ENCODE measurements at regions not wholly inside any gene's neighbourhood (a gene's known extent, or its start where the extent isn't known, plus 50 kb on each side); places are given as distances from the start of the nearest gene placed in this dataset.

DNA sequence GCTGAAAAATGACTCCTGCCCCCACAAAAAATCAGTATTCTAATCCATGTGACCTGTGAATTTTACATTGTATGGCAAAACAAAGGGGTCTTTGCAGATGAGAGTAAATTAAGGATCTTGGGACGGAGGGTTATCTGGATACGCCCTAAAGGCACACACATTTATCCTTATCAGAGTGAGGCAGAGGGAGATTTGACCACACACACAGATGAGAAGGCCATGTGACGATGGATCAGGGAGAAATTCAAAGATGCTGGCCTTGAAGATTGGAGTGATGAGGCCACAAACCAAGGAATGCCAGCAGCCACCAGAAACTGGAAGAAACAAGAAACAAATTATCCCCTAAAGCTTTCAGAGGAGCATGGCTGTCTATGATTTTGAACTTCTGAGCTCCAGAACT lies 288.5 kb downstream of the XXYLT1 start:
- DNase-seq = no peak

DNA sequence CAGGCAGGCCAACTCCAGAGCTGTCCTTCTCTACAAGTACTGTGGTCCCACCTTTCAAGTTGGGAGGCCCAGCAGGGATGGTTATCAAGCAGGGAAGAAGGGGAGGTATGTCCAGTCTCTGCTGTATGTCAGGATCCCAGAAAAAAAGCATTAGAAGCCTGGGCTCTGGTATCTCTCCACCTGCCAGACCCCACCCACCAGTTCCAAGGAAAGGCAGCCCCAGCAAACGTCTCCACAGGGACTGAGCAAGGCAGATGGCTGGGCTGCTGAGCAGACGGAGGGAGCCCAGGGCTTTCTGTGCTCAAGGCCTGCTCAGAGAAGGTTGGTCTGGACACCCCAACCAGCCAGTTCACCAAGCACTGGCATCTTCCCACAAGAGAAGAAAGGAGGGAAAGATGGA lies 287.8 kb downstream of the XXYLT1 start:
- no peak for DNase-seq

DNA sequence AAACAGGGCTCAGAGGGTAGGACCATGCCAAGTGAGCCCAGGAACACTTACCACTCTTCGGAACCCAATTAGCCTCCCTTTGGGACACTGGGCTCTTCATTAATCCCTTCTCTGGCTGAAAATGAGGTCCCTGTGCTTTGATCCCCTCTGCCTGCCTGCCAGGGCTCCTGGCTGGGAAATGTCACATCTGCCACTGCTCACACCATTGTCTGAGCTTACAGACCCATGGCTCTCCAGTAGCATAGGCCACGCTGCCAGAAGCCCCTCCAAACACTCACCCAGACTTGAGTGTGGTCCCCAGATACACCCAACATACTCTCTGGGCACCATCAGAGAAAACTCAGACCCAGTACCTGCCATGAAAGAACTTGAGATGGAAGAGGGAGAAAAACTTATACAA lies 287.3 kb downstream of the XXYLT1 start:
- DNase-seq = no peak

DNA sequence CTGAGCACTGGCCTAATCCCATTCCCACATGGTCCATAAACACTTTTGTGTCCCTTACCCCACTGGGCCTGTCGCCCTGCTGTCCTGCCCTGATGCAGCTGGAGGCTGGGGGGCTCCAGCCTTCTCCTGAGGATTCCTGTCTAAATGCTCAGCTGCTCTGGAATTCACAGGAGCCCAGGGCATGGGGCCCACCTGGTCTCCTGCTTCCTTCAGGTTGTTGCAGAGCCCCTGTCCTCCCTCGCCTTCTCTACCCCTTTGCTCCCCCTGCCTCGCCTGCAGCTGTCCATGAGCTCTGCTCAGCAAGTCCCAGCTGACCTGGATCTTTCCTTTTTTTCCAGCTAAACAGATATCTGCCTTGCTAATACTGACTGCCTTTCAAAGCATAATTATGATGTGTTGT lies 286.9 kb downstream of the XXYLT1 start:
- DNase-seq = no peak

DNA sequence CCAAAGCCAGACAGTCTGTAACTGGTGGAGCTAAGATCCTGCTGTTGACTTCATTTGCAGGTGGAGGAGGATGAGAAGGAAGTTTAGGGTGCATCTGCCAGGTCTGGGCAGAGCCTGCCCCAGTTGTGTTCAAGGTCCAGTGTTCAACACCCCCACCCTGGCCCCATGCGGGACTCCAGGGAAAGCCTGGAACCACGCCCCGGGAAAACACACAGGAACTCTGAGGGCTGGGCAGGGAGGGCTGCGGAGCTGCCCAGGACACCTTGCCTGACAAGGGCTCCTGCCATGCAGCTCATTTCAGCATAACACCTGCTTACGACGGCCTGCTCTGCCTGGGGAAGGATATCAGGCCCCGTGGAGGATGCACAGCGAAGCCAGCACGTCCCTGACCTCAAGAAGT lies 286.3 kb downstream of the XXYLT1 start:
- no peak for DNase-seq

DNA sequence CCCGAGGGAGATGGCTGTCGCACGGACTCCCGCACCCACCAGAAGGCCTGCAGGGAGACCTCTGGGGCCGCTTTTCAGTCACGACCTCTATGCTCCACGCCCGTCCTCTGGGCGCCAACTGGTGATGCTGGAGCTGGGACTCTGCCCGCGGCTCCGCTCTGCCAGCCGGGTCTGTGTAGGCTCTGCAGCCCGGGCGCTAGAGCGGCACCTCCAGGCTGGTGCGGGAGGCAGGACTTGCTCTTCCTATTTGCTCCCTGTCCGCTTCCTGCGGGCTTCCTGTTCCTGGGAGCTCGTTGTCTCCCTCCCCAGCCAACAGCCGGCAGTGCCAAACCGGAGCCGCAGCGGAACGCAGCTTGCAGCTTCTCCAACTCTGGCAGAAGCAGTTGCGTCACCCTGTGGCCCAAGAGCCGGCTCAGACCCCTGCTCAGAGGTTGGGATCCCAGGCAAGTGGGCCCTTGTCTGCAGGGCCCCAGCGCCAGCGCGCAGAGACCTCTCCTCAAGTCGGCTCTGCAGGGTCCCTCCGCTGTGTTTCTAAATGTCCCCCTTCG lies 285.9 kb downstream of the XXYLT1 start:
- no peak for DNase-seq

DNA sequence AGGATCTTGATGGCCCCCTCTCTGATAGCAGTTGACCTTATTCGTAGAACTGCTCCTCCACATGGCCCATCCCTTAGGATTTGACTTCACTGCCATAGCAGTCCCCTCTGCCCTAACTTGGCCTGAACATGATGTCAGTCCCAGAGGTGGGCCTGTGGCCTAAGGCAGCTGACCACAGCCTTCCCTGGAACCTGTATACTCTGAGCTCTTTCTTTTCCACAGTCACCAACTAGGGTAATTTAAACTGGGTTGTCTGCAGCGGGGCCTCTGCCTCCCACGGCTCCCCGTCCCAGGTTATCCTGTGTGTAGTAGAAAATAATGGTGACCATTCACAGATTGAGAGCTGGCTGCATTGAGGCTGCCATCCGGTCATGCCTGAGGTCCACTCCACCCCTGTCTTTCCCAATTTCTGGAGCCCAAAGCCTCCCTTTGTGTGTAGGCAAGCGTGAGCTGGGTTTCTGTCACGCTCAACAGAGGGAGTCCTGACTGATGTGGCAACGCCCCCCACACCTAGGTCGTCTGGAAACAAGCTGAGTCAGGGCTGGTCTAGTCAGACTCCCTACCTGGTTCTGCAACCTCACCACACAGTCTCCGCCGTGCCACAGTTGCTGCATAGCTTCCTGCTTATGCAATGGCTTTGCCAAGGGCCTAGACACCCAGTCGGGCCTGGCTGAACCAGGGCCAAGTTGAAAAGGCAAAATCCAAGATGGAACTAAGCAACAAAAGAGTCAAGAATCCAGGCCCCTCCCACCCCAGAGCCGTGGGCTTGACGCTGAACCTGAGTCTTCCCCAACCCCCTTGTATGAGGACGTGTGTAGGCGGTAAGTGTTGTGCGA lies 284.5 kb downstream of the XXYLT1 start:
- DNase-seq = peak; percentile 79

DNA sequence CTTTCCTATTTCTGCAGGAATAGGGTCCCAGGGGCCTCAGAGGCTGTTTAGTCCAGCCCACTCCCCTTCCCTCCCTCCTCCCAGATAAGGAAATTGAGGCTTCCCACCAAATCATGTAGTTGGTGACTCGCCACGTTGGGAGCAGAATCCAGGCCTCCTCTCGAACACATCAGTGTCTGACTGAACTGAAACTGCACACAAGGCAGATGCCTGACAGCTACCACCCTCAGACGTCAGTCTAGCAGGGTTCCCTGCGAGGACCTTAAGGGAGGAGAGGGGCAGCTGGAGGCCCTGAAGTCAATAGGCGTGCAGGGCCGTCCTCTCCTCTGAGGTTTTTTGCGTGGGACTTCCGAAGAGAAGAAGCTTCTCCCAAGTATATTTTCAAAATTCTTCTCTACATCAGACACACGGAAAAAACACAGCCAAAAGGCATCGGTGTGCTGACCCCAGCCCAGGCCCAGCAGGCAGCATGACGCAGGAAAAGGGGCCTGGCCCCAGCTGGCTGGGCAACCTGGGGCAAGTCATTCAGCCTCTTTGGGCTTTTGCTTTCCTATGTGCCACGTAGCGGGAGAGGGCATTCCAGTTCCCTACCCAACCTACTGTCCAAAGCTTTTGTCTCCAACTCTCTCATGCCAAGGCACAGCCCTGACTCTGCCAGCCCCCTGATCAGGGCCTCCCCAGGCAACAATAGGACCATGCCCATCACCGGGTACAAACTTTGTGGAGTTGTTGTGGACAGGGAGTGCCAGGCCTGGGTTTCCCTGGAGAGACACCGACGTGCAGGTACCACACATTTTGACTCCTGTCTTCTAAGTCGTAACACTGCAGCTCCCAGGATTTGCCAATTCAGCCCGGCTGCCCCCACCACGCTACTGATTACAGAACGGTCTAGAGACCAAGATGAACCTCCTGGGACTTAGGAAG lies 283.1 kb downstream of the XXYLT1 start:
- no peak for DNase-seq

DNA sequence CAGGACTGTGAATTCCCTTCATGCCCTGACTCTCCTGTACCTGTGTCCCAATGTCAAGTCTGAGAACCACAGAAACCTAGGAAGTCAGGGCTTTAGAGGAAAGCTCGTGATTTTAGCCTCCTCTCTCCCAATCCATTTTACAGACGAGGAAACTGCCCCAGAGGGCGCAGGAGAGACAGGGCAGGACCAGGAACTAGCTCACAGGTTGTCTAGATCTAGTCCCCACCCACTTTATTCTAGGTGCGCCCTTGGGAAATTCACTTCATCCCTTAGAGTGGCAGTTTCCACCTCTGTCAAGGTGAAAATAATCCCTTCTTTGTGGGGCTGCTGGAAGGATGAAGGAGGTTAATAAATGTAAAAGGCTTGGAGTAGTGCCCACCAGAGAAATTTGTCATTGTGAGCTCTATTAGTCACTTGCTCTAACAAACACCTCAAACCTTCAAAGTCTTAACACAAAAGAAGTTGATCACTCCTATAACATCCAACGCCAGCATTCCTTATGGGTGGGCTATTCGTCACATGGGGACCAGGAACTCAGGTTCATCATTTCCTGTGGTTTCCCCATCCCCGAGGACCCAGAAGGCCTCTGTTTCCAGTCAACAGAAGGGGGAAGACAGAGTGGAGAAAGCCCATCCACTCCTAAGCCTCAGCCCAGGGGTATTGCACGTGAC lies 282.3 kb downstream of the XXYLT1 start:
- no peak for DNase-seq

DNA sequence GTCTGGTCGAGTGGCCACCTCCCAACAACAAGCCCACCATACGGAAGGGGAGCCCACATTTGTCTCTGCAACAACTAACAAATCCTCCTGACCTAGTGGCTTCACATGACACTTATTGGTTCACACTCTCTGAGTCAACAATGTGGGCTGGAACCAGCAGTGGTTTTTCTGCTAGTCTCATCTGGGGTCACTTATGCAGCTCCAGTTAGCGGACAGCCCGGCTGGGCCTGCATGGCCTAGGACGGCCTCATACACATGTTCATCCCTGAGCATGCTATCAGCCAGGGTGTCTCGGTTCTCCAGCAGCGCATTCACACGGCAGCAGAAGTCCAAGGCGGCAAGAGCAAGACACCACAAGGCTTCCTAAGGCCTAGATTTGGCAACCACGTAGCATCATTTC lies 281.7 kb downstream of the XXYLT1 start:
- no peak for DNase-seq

DNA sequence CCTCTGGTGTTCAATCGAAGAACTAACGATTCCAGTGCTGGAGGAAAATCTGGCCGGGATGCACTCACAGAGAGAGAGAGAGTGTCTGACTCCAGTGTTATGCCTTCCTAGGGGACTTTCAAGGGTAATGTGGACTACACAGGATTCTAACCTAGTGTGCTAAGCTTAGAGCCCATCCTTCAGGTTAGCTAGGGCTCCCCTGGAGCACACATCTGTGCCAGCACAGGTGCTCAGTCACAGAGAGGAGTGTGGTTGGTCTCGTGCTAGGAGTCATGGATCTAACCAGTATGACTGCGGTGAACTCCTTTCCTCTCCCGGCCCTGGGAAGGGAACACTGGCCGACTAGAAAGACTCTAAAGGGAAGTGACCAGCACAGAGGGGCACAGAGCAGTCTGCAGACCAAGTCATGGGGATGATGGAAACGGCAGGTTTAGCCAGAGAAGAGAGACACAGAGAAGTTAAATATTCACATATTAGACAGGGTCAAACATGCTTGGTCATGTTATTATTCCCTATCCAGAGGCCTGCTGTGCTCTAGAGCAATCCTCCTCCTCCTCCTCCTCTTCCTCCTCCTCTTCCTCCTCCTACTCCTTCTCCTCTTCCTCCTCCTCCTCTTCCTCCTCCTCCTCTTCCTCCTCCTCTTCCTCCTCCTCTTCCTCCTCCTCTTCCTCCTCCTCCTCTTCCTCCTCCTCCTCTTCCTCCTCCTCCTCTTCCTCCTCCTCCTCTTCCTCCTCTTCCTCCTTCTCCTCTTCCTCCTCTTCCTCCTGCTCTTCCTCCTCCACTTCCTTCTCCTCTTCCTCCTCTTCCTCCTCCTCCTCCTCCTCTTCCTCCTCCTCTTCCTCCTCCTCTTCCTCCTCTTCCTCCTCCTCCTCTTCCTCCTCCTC lies 280.3 kb downstream of the XXYLT1 start:
- no peak for DNase-seq

DNA sequence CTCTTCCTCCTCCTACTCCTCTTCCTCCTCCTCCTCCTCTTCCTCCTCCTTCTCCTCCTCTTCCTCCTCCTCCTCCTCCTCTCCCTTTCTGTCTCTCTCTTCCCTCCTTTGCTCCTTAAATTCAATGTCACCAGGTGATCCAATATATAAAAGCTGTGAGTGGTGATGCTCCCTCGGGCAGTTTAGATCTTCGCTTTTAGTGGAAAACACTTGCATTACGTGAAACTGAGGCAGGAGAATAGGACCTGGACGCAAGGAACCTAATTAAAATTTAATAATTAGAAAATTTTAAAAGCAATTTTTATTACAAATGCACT lies 279.7 kb downstream of the XXYLT1 start:
- DNase-seq = no peak

DNA sequence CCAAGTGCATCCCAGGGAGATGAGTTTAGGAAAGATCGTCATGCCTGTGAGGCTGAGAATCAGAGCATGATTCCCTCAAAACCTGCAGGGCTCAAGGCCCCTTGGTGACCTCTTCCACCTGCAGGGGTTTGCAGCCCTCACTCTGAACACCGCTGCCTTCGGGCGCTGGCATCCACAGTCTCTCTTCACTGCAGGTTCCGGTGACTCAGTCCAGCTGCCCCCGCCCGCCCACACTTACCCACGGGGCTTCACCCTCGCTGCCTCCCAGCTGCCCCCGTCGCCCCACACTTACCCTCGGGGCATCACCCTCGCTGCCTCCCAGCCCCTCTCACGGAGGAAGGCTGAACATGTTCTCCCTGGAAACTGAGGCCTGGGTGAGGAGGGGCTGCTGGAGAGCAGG lies 277.1 kb downstream of the XXYLT1 start:
- DNase-seq = no peak

DNA sequence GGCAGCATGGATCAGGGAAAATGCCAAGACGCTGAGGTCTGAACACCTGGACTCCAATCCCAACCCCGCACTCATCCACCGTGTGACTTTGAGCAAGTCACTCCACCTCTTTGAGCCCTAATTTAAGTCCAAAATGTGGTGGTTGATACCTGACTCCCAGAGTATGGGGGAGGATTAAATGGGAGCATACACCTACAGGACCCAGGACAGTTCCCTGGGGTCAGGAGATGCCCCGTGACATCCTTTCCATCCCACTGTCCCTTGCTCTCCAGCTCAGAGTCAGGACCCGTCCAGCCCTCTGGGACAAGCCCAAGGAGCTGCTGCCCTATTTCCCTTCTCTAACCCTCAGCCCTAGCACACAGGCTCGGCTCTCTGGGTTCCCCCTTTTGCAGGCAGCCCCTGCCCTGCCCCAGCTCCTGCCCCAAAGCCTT lies 276.4 kb downstream of the XXYLT1 start:
- no peak for DNase-seq

DNA sequence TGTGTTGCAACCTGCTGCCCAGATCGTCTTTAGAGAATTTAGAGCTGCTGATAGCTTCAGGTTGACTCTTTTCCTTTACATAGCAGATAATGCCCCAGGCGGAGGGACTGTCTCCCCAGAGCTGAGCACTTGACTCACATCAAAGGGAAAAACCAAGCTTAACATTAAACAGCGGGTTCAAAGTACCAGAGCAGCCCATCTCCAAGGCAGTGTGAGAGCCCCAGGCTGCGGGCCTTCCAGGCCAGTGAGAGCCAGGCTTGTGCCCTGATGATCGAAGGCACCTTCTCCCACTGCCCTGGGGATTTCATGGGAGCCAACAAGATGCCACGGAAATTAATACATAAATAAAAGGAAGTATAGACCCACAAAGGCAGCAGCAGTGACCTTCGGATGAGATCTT lies 275.6 kb downstream of the XXYLT1 start:
- DNase-seq = no peak

DNA sequence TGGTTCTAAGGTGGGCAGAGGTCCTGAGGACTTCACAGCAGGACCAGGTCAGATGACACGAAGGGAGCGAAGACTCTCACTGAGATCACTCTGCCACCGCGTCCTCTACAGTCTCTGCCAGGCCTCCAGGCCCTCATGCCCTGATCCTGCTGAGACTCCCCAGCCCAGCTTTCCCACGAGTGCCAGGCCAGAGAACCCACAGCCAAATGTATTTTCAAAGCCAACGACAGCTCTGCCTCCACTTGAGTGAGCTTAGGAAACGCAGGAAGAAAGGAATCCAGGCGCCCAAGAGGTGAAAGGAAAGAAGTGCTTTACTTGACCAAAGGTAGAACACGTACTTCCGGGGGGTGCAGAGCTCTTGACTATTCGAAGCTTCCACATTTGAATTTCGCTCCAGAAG lies 275.0 kb downstream of the XXYLT1 start:
- DNase-seq = no peak

DNA sequence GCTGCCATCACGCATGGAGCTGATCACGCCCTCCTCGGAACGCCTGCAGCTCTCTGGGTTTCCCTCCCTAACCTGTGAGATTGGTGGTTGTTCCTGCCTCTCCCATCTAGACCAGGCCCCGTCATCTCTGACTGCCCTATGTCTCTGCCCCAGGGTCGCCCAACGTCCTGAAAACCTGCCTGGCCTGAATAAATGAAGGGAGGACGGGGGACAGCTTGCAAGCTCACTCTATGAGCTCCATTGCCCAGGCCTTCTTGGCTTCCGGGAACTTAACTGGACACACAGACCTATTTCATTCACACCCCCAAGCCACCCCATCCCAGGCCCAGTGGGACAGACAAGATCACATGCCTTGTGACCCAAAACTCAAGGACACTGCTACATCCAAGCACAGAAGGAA lies 274.2 kb downstream of the XXYLT1 start:
- no peak for DNase-seq

DNA sequence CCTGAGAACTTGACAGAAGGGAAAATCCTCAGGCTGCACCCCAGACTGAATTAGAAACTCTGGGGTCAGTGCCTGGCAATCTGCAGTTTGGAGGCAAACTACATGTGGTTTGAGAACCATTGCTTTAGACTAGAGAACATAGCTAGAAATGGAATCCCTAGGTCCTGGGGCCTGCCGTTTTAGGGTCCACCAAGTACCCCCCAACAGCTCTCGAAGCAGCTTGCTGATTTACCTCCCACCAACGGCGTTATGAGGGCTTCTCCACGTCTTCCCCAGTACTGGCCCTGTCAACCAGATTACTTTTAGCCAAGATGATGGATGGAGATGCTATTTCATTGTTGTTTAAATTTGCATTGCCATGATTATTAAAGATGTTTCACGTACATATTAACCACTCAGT lies 272.5 kb downstream of the XXYLT1 start:
- DNase-seq = no peak

DNA sequence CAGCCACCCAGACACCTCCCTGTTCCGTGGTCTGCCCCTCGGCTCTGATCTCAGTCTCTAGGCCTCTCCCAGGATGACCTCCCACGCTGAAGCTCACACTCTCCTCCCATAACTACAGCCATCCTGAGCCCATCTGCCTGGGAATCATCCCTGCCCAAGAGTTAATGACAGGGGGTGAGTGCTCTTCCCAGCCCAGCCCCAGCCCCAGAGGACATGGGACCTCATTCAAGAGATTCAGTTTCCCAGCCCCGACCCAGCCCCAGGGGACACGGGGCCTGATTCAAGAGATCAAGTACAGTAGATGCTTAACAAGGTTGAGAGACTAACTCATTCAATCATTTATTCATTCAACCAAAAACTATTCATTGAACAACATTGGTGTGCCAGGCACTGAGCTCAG lies 272.0 kb downstream of the XXYLT1 start:
- no peak for DNase-seq

DNA sequence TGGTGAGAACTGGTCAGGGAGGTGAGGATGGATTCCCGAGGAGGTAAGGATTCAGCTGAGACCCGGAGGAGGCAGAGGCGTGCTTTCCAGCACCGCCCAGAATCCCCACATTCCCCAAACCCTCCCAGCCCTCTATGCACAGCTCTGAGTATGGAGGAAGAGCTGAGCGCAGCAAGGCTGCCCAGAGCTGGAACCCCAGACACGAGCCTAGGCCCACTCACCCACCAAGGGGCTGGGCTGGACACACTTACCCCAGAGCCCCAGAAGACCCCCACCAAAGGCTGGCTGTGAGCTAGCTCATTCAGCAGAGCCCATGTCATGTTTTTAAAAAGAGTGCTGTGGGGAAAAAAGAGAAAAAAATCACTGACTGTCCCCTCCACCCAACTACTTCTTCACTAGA lies 271.5 kb downstream of the XXYLT1 start:
- no peak for DNase-seq

DNA sequence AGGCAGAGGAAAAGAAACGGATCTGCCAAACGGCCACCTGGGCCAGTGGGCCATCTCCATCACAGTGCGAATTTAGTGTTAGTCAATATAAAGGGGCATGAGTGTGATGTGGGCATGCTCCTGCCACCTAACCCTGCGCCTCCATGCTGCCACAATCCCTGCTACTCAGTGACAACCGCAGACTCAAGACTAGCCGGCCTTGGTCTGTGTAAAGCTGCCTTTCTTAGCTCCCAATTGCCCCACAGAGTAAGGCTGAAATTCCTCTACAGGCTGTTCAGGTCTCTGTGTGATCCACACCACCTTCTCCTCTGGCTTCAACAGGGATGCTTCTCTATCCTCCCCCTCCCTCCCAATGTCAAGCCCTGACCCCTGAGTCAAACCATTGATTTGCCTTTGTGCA lies 269.7 kb downstream of the XXYLT1 start:
- no peak for DNase-seq

Data from GF-D8 (cell line).